Sigmoid colon (tissue), 4 donors: ENCODE measurements at regions not wholly inside any gene's neighbourhood (a gene's known extent, or its start where the extent isn't known, plus 50 kb on each side); places are given as distances from the start of the nearest gene placed in this dataset.

Experiments
- EP300 ChIP-seq, 4 donors: sonication (generic); formaldehyde crosslinking; IDR thresholded peaks; one replicate each; pipeline ENCODE4 v1.6.1; 2017; ENCODE audit warnings: antibody characterized with exemption in 4 of 4
- POLR2A ChIP-seq, 2 donors: fragments of 450-650 bp; IDR thresholded peaks; one replicate each; pipeline ENCODE4 v1.6.1; 2016; ENCODE audit warnings: antibody characterized with exemption in 2 of 2, mild to moderate bottlenecking in 2 of 2, moderate library complexity in 2 of 2
- POLR2AphosphoS5 ChIP-seq, 4 donors: sonication (generic); formaldehyde crosslinking; IDR thresholded peaks; one replicate each; pipeline ENCODE4 v1.6.1; 2017; ENCODE audit warnings: antibody characterized with exemption in 4 of 4
- TF ChIP-seq, protein P1 (sequence below), 4 experiments: fragments of 450-650 bp in 3 of 4; fragments of 200-600 bp in 1 of 4; IDR thresholded peaks; one replicate each; pipeline ENCODE4 v1.5.1; 2016 to 2019; ENCODE audit warnings: antibody characterized with exemption in 4 of 4, mild to moderate bottlenecking in 3 of 4, moderate library complexity in 2 of 4

- TF ChIP-seq EP300 (IDR thresholded peaks at IDR 0.05): no peak
- TF ChIP-seq POLR2AphosphoS5 (IDR thresholded peaks at IDR 0.05): no peak
- TF ChIP-seq, protein P1, sequence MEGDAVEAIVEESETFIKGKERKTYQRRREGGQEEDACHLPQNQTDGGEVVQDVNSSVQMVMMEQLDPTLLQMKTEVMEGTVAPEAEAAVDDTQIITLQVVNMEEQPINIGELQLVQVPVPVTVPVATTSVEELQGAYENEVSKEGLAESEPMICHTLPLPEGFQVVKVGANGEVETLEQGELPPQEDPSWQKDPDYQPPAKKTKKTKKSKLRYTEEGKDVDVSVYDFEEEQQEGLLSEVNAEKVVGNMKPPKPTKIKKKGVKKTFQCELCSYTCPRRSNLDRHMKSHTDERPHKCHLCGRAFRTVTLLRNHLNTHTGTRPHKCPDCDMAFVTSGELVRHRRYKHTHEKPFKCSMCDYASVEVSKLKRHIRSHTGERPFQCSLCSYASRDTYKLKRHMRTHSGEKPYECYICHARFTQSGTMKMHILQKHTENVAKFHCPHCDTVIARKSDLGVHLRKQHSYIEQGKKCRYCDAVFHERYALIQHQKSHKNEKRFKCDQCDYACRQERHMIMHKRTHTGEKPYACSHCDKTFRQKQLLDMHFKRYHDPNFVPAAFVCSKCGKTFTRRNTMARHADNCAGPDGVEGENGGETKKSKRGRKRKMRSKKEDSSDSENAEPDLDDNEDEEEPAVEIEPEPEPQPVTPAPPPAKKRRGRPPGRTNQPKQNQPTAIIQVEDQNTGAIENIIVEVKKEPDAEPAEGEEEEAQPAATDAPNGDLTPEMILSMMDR (IDR thresholded peaks at IDR 0.05): no peak
- TF ChIP-seq POLR2A (IDR thresholded peaks at IDR 0.05): no peak
Observed at GRCh38 chr2:150046810-150047209, 440.7 kb downstream of the RND3 start.
